ENCODE measurements at regions not wholly inside any gene's neighbourhood (a gene's known extent, or its start where the extent isn't known, plus 50 kb on each side); places are given as distances from the start of the nearest gene placed in this dataset.

DNA sequence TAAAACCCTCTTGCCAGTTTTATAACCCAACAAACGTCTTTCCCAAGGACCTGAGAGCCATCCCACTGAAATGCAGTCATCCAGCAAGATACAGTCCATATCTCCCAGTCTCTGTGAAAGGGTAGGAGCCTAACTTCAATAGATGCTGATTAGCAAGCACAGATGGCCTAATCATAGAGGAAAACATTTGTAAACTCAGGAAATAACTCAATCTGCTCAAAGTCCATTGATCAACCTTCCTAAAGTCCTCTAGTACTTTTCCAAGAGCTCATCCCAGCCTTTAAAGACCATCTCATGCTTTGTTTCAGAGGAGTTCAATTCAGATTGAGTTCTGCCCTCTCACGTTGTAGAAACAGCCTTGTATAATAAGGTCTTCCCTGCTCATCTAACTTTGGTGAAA, 324.2 kb downstream of the MRPS30 start:
- TF ChIP-seq POLR2A (IDR thresholded peaks at IDR 0.05; ENCODE audit: low read depth, low read length) (no peak), POLR2AphosphoS5 (IDR thresholded peaks at IDR 0.05; ENCODE audit: low read depth, low read length) (no peak)
